ENCODE measurements at regions not wholly inside any gene's neighbourhood (a gene's known extent, or its start where the extent isn't known, plus 50 kb on each side); places are given as distances from the start of the nearest gene placed in this dataset.

- TF ChIP-seq POLR2A (IDR thresholded peaks at IDR 0.05; ENCODE audit: low read depth, low read length) (no peak), TAF1 (IDR thresholded peaks at IDR 0.05; ENCODE audit: low read depth, low read length) (no peak), POLR2AphosphoS5 (IDR thresholded peaks at IDR 0.05; ENCODE audit: low read depth, low read length) (no peak), PAX5 (IDR thresholded peaks at IDR 0.05; ENCODE audit: insufficient read depth, low read length, severe bottlenecking) (no peak)
Measured at GRCh38 chr2:424306-425171, 136.6 kb upstream of the ALKAL2 start.

Measured in GM12891 (cell line).